H1 (cell line): ENCODE measurements at regions not wholly inside any gene's neighbourhood (a gene's known extent, or its start where the extent isn't known, plus 50 kb on each side); places are given as distances from the start of the nearest gene placed in this dataset.

Experiments used
- CTCF ChIA-PET: fragments of 300-600 bp; sonication (Branson Sonifier 250); formaldehyde crosslinking; loops from one replicate; lab custom pipeline; 2021; ENCODE audit not compliant: partially characterized antibody; lab: Charles Lee
- POLR2A ChIA-PET: fragments of 300-600 bp; sonication (Branson Sonifier 250); formaldehyde crosslinking; loops from one replicate; lab custom pipeline; 2021; ENCODE audit warnings: inconsistent platforms; ENCODE audit not compliant: partially characterized antibody; lab: Charles Lee
- DNase-seq, 2 experiments: peaks; one replicate each; pipeline versions ENCODE4 v3.0.0 to v3.0.0-alpha.2; 2010 to 2022; ENCODE audit warnings: low spot score in 2 of 2, low read depth in 1 of 2, mixed read lengths in 1 of 2
- FAIRE-seq: peaks from 2 replicates; lab custom pipeline; 2011; peaks lifted over from hg19 to GRCh38; lab: Jason Lieb, UNC
- H2AFZ ChIP-seq: 2 replicates; pipeline ENCODE4 v1.8.1; 2012; ENCODE audit warnings: low read length, inconsistent platforms
- H2AK5ac ChIP-seq: 2 replicates; pipeline ENCODE4 v1.6.1; 2013; ENCODE audit warnings: low read depth, low read length
- H2BK120ac ChIP-seq: replicated peaks from 2 replicates; pipeline ENCODE3; 2013; ENCODE audit warnings: low read depth, low read length, inconsistent platforms
- H2BK12ac ChIP-seq: 2 replicates; pipeline ENCODE4 v1.6.1; 2013; ENCODE audit warnings: low read depth, low read length
- H2BK15ac ChIP-seq: 2 replicates; pipeline ENCODE4 v1.6.1; 2013; ENCODE audit warnings: low read length
- H2BK20ac ChIP-seq: 2 replicates; pipeline ENCODE4 v1.6.1; 2013; ENCODE audit warnings: low read length
- H2BK5ac ChIP-seq: 2 replicates; pipeline ENCODE4 v1.6.1; 2013; ENCODE audit warnings: low read depth, low read length
- H3K14ac ChIP-seq: 2 replicates; pipeline ENCODE4 v1.6.1; 2013; ENCODE audit warnings: inconsistent platforms; ENCODE audit not compliant: insufficient read length
- H3K18ac ChIP-seq: 2 replicates; pipeline ENCODE4 v1.6.1; 2013; ENCODE audit warnings: low read length; ENCODE audit errors: extremely low read depth
- H3K23ac ChIP-seq: 2 replicates; pipeline ENCODE4 v1.6.1; 2013; ENCODE audit warnings: inconsistent platforms; ENCODE audit not compliant: insufficient read length
- H3K23me2 ChIP-seq: 2 replicates; pipeline ENCODE4 v1.6.1; 2013; ENCODE audit warnings: low read depth, low read length
- H3K27ac ChIP-seq: 2 replicates; pipeline ENCODE4 v1.6.1; 2011; ENCODE audit warnings: low read depth, low read length, inconsistent platforms
- H3K27me3 ChIP-seq, 4 experiments: replicated peaks in 1 of 4; 1 replicate in 1 of 4; 2 replicates in 3 of 4; pipeline versions ENCODE4 v1.6.1 to v1.8.1; 2011 to 2013; ENCODE audit warnings: low read length in 3 of 4, mild to moderate bottlenecking in 3 of 4, inconsistent platforms in 2 of 4, mixed read lengths in 2 of 4, moderate library complexity in 1 of 4; ENCODE audit not compliant: control insufficient read depth in 3 of 4, insufficient read depth in 3 of 4; ENCODE audit errors: extremely low read depth in 1 of 4
- H3K36me3 ChIP-seq, 4 experiments: 2 replicates each; pipeline versions ENCODE4 v1.6.1 to v1.8.1; 2011 to 2013; ENCODE audit warnings: mild to moderate bottlenecking in 4 of 4, low read length in 3 of 4, moderate library complexity in 2 of 4, control low read depth in 1 of 4, inconsistent platforms in 1 of 4; ENCODE audit not compliant: insufficient read depth in 4 of 4, control insufficient read depth in 2 of 4
- H3K4ac ChIP-seq: replicated peaks from 2 replicates; pipeline ENCODE3; 2013; ENCODE audit warnings: low read length, low read depth, mixed read lengths, inconsistent platforms; ENCODE audit not compliant: insufficient read length
- H3K4me1 ChIP-seq, 4 experiments: replicated peaks in 1 of 4; 1 replicate in 1 of 4; 2 replicates in 3 of 4; pipeline versions ENCODE4 v1.6.1 to v1.8.1; 2011 to 2013; ENCODE audit warnings: low read length in 3 of 4, inconsistent platforms in 2 of 4, mixed read lengths in 1 of 4; ENCODE audit not compliant: insufficient read depth in 4 of 4, control insufficient read depth in 3 of 4
- H3K4me2 ChIP-seq, 2 experiments: 2 replicates each; pipeline versions ENCODE4 v1.6.1 to v1.8.1; 2011 to 2013; ENCODE audit warnings: low read depth in 2 of 2, low read length in 2 of 2, control low read depth in 1 of 2, inconsistent platforms in 1 of 2, mild to moderate bottlenecking in 1 of 2; ENCODE audit not compliant: insufficient read depth in 1 of 2
- H3K4me3 ChIP-seq, 4 experiments: fragments of 200-600, 300-600 bp in 1 of 4; sonication (generic), shearing (Covaris generic), sonication (Bioruptor Twin) in 1 of 4; 2 replicates each; pipeline versions ENCODE4 v1.5.1 to v1.8.1; 2011 to 2016; ENCODE audit warnings: low read length in 4 of 4, low read depth in 3 of 4, control low read depth in 2 of 4, inconsistent platforms in 2 of 4, mild to moderate bottlenecking in 2 of 4, mixed read lengths in 1 of 4, moderate library complexity in 1 of 4; ENCODE audit not compliant: insufficient read depth in 2 of 4; ENCODE audit errors: extremely low read depth in 1 of 4
- H3K56ac ChIP-seq: replicated peaks from 2 replicates; pipeline ENCODE3; 2013; ENCODE audit warnings: low read depth, mild to moderate bottlenecking, mixed read lengths, low read length, inconsistent platforms; ENCODE audit not compliant: insufficient read length
- H3K79me1 ChIP-seq: 2 replicates; pipeline ENCODE4 v1.6.1; 2013; ENCODE audit warnings: low read depth, low read length, control low read depth
- H3K79me2 ChIP-seq, 2 experiments: 2 replicates each; pipeline versions ENCODE4 v1.6.1 to v1.8.1; 2012 to 2013; ENCODE audit warnings: low read length in 2 of 2, mild to moderate bottlenecking in 2 of 2, inconsistent platforms in 1 of 2; ENCODE audit not compliant: insufficient read depth in 2 of 2, control insufficient read depth in 1 of 2
- H3K9ac ChIP-seq, 4 experiments: replicated peaks in 1 of 4; 1 replicate in 1 of 4; 2 replicates in 3 of 4; pipeline versions ENCODE4 v1.6.1 to v1.8.1; 2011 to 2013; ENCODE audit warnings: low read depth in 3 of 4, low read length in 3 of 4, control low read depth in 2 of 4, mild to moderate bottlenecking in 2 of 4, moderate library complexity in 2 of 4, inconsistent platforms in 1 of 4; ENCODE audit errors: extremely low read depth in 1 of 4
- H3K9me3 ChIP-seq, 2 experiments: 2 replicates each; pipeline versions ENCODE4 v1.6.1 to v1.8.1; 2012 to 2013; ENCODE audit warnings: mild to moderate bottlenecking in 2 of 2, moderate library complexity in 2 of 2, control low read depth in 1 of 2, inconsistent platforms in 1 of 2, low read depth in 1 of 2, low read length in 1 of 2, mixed read lengths in 1 of 2; ENCODE audit not compliant: insufficient read depth in 2 of 2
- H4K20me1 ChIP-seq, 2 experiments: replicated peaks in 1 of 2; 2 replicates each; pipeline versions ENCODE3 to v1.8.1; 2011 to 2013; ENCODE audit warnings: inconsistent platforms in 2 of 2, low read length in 2 of 2, mild to moderate bottlenecking in 1 of 2; ENCODE audit not compliant: insufficient read depth in 2 of 2, control insufficient read depth in 1 of 2
- H4K5ac ChIP-seq: 2 replicates; pipeline ENCODE4 v1.6.1; 2013; ENCODE audit warnings: low read length, low read depth, mixed read lengths, inconsistent platforms; ENCODE audit not compliant: insufficient read length
- H4K8ac ChIP-seq: 2 replicates; pipeline ENCODE4 v1.8.0; 2013; ENCODE audit warnings: mild to moderate bottlenecking, moderate library complexity, low read length, inconsistent platforms; ENCODE audit not compliant: insufficient read depth; ENCODE audit errors: extremely low read depth
- H4K91ac ChIP-seq: replicated peaks from 2 replicates; pipeline ENCODE3; 2013; ENCODE audit warnings: low read length, mixed read lengths, inconsistent platforms; ENCODE audit not compliant: insufficient read length
- CBX8 ChIP-seq: fragments of 300-800, 300-1000 bp; sonication (generic); IDR thresholded peaks from 2 replicates; pipeline ENCODE4 v1.7.1; 2016; ENCODE audit warnings: low read depth, low read length, borderline replicate concordance
- CHD1 ChIP-seq: IDR thresholded peaks from 2 replicates; pipeline ENCODE4 v1.6.1; 2012; ENCODE audit warnings: low read depth, low read length, improper control_type of control experiment
- CTBP2 ChIP-seq: IDR thresholded peaks from 2 replicates; pipeline ENCODE4 v1.7.0; 2011; ENCODE audit warnings: borderline replicate concordance, mild to moderate bottlenecking, moderate library complexity, mixed read lengths, low read length; ENCODE audit not compliant: insufficient read depth, insufficient read length
- EP300 ChIP-seq, 2 experiments: IDR thresholded peaks; 1 replicate in 1 of 2; 2 replicates in 1 of 2; pipeline ENCODE4 v1.6.1; 2011 to 2012; ENCODE audit warnings: low read depth in 2 of 2, low read length in 2 of 2, mild to moderate bottlenecking in 2 of 2, borderline replicate concordance in 1 of 2, inconsistent platforms in 1 of 2, moderate library complexity in 1 of 2
- RAD21 ChIP-seq, 2 experiments: IDR thresholded peaks in 1 of 2; conservative IDR thresholded peaks in 1 of 2; 2 replicates each; pipeline ENCODE4 v1.6.1; 2011; ENCODE audit warnings: low read depth in 2 of 2, low read length in 2 of 2, improper control_type of control experiment in 1 of 2, inconsistent platforms in 1 of 2, mild to moderate bottlenecking in 1 of 2, moderate library complexity in 1 of 2
- RFX5 ChIP-seq: IDR thresholded peaks from 2 replicates; pipeline ENCODE4 v1.6.1; 2011; ENCODE audit warnings: low read depth, low read length, improper control_type of control experiment, borderline replicate concordance
- SP4 ChIP-seq: IDR thresholded peaks from 2 replicates; pipeline ENCODE4 v1.6.1; 2012; ENCODE audit warnings: low read length, inconsistent platforms
- TCF12 ChIP-seq: IDR thresholded peaks from 2 replicates; pipeline ENCODE4 v1.6.1; 2011; ENCODE audit warnings: low read depth, mild to moderate bottlenecking, low read length
- TEAD4 ChIP-seq: IDR thresholded peaks from 2 replicates; pipeline ENCODE4 v1.6.1; 2012; ENCODE audit warnings: low read depth, low read length, inconsistent platforms, mixed read lengths
- USF2 ChIP-seq: IDR thresholded peaks from 2 replicates; pipeline ENCODE4 v1.6.1; 2011; ENCODE audit warnings: low read length, improper control_type of control experiment
- WGBS, 2 experiments: shearing (Covaris generic) in 1 of 2; methylation state at CpG; one replicate each; pipeline versions ENCODE4 v1.1.6 to v1.1.7; 2013 to 2015; ENCODE audit warnings: low lambda C conversion rate in 2 of 2, mixed read lengths in 2 of 2, inconsistent platforms in 1 of 2, low coverage in 1 of 2, missing lambda C conversion rate in 1 of 2; ENCODE audit not compliant: insufficient replicate concordance in 2 of 2, insufficient coverage in 1 of 2, insufficient read length in 1 of 2; ENCODE audit errors: extremely low coverage in 1 of 2, missing lambda C conversion rate in 1 of 2; 5-methylcytosine and 5-hydroxymethylcytosine counted together

- CTCF ChIA-PET, result interaction anchor here (1.2 to 5.0 kb wide), 4 partner anchors 13 to 603 kb away, joined by 3 to 36 read pairs (median 19); no protein-coding TSS in a partner anchor
- H3K23ac ChIP-seq, result no peak overlapping the region
- no peak overlapping the region for H3K27ac ChIP-seq
- H4K5ac ChIP-seq, result no peak overlapping the region
- FAIRE-seq, result no peak
- no peaks in the 10 kb centered on the region for H3K79me2 ChIP-seq
- no peak overlapping the region for H3K4ac ChIP-seq
- no peak overlapping the region for H2AFZ ChIP-seq
- no peak overlapping the region for H3K56ac ChIP-seq
- no peak overlapping the region for H4K91ac ChIP-seq
- no peak overlapping the region for H3K4me2 ChIP-seq
- no peaks in the 10 kb centered on the region for H3K27me3 ChIP-seq
- no peak overlapping the region for H2BK12ac ChIP-seq
- peaks cover 0 to 12% (median 3%) of the 10 kb centered on the region in 4 experiments; a peak in 5 of 8 replicates for H3K36me3 ChIP-seq
- H4K20me1 ChIP-seq, result no peaks in the 10 kb centered on the region
- TF ChIP-seq TEAD4, result no peak
- TF ChIP-seq USF2, result no peak
- no peak for TF ChIP-seq TCF12
- no peak for TF ChIP-seq CHD1
- no peak for TF ChIP-seq SP4
- TF ChIP-seq RAD21 (IDR thresholded peaks at IDR 0.05 in 1 of 2, conservative IDR thresholded peaks at IDR 0.05 in 1 of 2; ENCODE audit: low read depth in 2 of 2, low read length in 2 of 2), result no peak
- no peak for TF ChIP-seq CBX8
- no peak for TF ChIP-seq RFX5
- TF ChIP-seq CTBP2, result no peak
- TF ChIP-seq EP300 (IDR thresholded peaks at IDR 0.05; ENCODE audit: borderline replicate concordance in 1 of 2, low read depth in 2 of 2, low read length in 2 of 2), result no peak
- no peak overlapping the region for H4K8ac ChIP-seq
- H2AK5ac ChIP-seq, result no peak overlapping the region
- no peak overlapping the region for H3K14ac ChIP-seq
- no peak overlapping the region for H3K9ac ChIP-seq
- H2BK20ac ChIP-seq, result no peak overlapping the region
- no peaks in the 10 kb centered on the region for H3K23me2 ChIP-seq
- H3K4me3 ChIP-seq, result no peak overlapping the region
- H2BK15ac ChIP-seq, result no peak overlapping the region
- POLR2A ChIA-PET, result interaction anchor here (0.7 kb wide), 1 partner anchor 315 kb away, joined by 3 read pairs; no protein-coding TSS in a partner anchor
- 90% methylated on average over 5 of the region's 5 CpGs; no CpG with 5 or more reads in 1 of the 2 experiments for WGBS, 2 experiments
- no peak overlapping the region for H2BK120ac ChIP-seq
- H2BK5ac ChIP-seq, result no peak overlapping the region
- no peak for DNase-seq
- no peak overlapping the region for H3K18ac ChIP-seq
- H3K4me1 ChIP-seq, result no peaks in the 10 kb centered on the region
- H3K9me3 ChIP-seq, result no peaks in the 10 kb centered on the region
- no peaks in the 10 kb centered on the region for H3K79me1 ChIP-seq
Measured at GRCh38 chr14:71741241-71741640, 191.0 kb upstream of the RGS6 start.
